Right atrium auricular region (tissue), 2 donors: ENCODE measurements at regions not wholly inside any gene's neighbourhood (a gene's known extent, or its start where the extent isn't known, plus 50 kb on each side); places are given as distances from the start of the nearest gene placed in this dataset.

ENCODE experiments used
- DNase-seq: peaks from one replicate; pipeline ENCODE4 v3.0.0-alpha.2; 2019; ENCODE audit warnings: low spot score
- H3K27ac ChIP-seq, 2 donors: fragments of 200-600 bp; sonication (generic); 1 replicate in 1 of 2; 2 replicates in 1 of 2; pipeline ENCODE4 v1.5.1; 2016 to 2019
- H3K27me3 ChIP-seq, 2 donors: fragments of 200-600 bp; sonication (generic); one replicate each; pipeline versions ENCODE4 v1.5.1 to v1.6.0; 2017 to 2019
- H3K36me3 ChIP-seq: fragments of 200-600 bp; sonication (generic); one replicate; pipeline ENCODE4 v1.5.1; 2016
- H3K4me1 ChIP-seq, 2 donors: fragments of 200-600 bp; sonication (generic); one replicate each; pipeline versions ENCODE4 v1.5.1 to v1.6.0; 2017 to 2019
- H3K4me3 ChIP-seq, 2 donors: fragments of 200-600 bp; sonication (generic); 1 replicate in 1 of 2; 2 replicates in 1 of 2; pipeline ENCODE4 v1.5.1; 2017 to 2019; ENCODE audit warnings: mild to moderate bottlenecking in 1 of 2, moderate library complexity in 1 of 2
- H3K9me3 ChIP-seq, 2 donors: fragments of 200-600 bp; sonication (generic); one replicate each; pipeline ENCODE4 v1.5.1; 2019
- CTCF ChIP-seq, 2 donors: fragments of 200-600 bp; sonication (generic); IDR thresholded peaks; one replicate each; pipeline ENCODE4 v1.5.1; 2019; ENCODE audit warnings: antibody characterized with exemption in 2 of 2

GRCh38 chr13:40346592-40346991 is 319.8 kb downstream of the FOXO1 start:
- H3K27me3 ChIP-seq: no peaks in the 10 kb centered on the region
- no peaks in the 10 kb centered on the region for H3K9me3 ChIP-seq
- H3K27ac ChIP-seq: no peak overlapping the region
- no peaks in the 10 kb centered on the region for H3K36me3 ChIP-seq
- DNase-seq: no peak
- no peak for TF ChIP-seq CTCF (IDR thresholded peaks at IDR 0.05)
- peaks cover 0 to 16% of the 10 kb centered on the region in 2 donors for H3K4me1 ChIP-seq
- H3K4me3 ChIP-seq: no peak overlapping the region

GRCh38 chr13:40348096-40348679 is 318.3 kb downstream of the FOXO1 start:
- no peaks in the 10 kb centered on the region for H3K9me3 ChIP-seq
- H3K4me3 ChIP-seq: no peak overlapping the region
- TF ChIP-seq CTCF (IDR thresholded peaks at IDR 0.05): no peak
- H3K36me3 ChIP-seq: no peaks in the 10 kb centered on the region
- H3K27ac ChIP-seq: no peak overlapping the region
- peak; percentile 16 for DNase-seq
- peaks cover 0 to 32% of the 10 kb centered on the region in 2 donors for H3K4me1 ChIP-seq
- H3K27me3 ChIP-seq: no peaks in the 10 kb centered on the region

GRCh38 chr13:40350283-40350992 is 316.0 kb downstream of the FOXO1 start:
- no peaks in the 10 kb centered on the region for H3K27me3 ChIP-seq
- H3K9me3 ChIP-seq: no peaks in the 10 kb centered on the region
- no peak overlapping the region for H3K4me3 ChIP-seq
- peaks cover 0 to 22% of the 10 kb centered on the region in 2 donors for H3K4me1 ChIP-seq
- no peak overlapping the region for H3K27ac ChIP-seq
- TF ChIP-seq CTCF (IDR thresholded peaks at IDR 0.05): no peak
- DNase-seq: peak; percentile 50
- no peaks in the 10 kb centered on the region for H3K36me3 ChIP-seq

GRCh38 chr13:40351537-40352379 is 314.7 kb downstream of the FOXO1 start:
- peaks cover 0 to 22% of the 10 kb centered on the region in 2 donors for H3K4me1 ChIP-seq

GRCh38 chr13:40352380-40352778 is 314.1 kb downstream of the FOXO1 start:
- no peaks in the 10 kb centered on the region for H3K27me3 ChIP-seq

More at GRCh38 chr13:40351537-40352379, 314.7 kb downstream of the FOXO1 start:
- no peaks in the 10 kb centered on the region for H3K9me3 ChIP-seq
- H3K36me3 ChIP-seq: no peaks in the 10 kb centered on the region
- H3K4me3 ChIP-seq: no peak overlapping the region
- peak overlapping the region; percentile 62 to 67 for H3K27ac ChIP-seq
- no peaks in the 10 kb centered on the region for H3K27me3 ChIP-seq
- DNase-seq: peak; percentile 42
- no peak for TF ChIP-seq CTCF (IDR thresholded peaks at IDR 0.05)

More at GRCh38 chr13:40352380-40352778, 314.1 kb downstream of the FOXO1 start:
- Histone ChIP-seq H3K9me3 (no peaks in the 10 kb centered on the region), H3K4me1 (peaks cover 0 to 22% of the 10 kb centered on the region in 2 donors), H3K36me3 (no peaks in the 10 kb centered on the region), H3K4me3 (no peak overlapping the region), H3K27ac (peak overlapping the region; percentile 62 to 67)
- no peak for TF ChIP-seq CTCF (IDR thresholded peaks at IDR 0.05)
- DNase-seq: peak; percentile 86
